ENCODE measurements at regions not wholly inside any gene's neighbourhood (a gene's known extent, or its start where the extent isn't known, plus 50 kb on each side); places are given as distances from the start of the nearest gene placed in this dataset.
A peak's percentile ranks its signal among the peaks of the same experiment; 100 is the strongest.

- TF ChIP-seq, protein P1, sequence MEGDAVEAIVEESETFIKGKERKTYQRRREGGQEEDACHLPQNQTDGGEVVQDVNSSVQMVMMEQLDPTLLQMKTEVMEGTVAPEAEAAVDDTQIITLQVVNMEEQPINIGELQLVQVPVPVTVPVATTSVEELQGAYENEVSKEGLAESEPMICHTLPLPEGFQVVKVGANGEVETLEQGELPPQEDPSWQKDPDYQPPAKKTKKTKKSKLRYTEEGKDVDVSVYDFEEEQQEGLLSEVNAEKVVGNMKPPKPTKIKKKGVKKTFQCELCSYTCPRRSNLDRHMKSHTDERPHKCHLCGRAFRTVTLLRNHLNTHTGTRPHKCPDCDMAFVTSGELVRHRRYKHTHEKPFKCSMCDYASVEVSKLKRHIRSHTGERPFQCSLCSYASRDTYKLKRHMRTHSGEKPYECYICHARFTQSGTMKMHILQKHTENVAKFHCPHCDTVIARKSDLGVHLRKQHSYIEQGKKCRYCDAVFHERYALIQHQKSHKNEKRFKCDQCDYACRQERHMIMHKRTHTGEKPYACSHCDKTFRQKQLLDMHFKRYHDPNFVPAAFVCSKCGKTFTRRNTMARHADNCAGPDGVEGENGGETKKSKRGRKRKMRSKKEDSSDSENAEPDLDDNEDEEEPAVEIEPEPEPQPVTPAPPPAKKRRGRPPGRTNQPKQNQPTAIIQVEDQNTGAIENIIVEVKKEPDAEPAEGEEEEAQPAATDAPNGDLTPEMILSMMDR (conservative IDR thresholded peaks at IDR 0.05; ENCODE audit: low read depth, low read length): no peak
- DNase-seq (ENCODE audit: low read depth): no peak
- no peak overlapping the region for H3K4me3 ChIP-seq (ENCODE audit: low read depth, low read length)
These were observed 259.8 kb downstream of the CD109 start for GRCh38 chr6:73955800-73956199.

GRCh38 chr6:73954881-73955280 is 258.9 kb downstream of the CD109 start:
- no peak for DNase-seq (ENCODE audit: low read depth)
- TF ChIP-seq, protein P1 (conservative IDR thresholded peaks at IDR 0.05; ENCODE audit: low read depth, low read length): no peak
- no peak overlapping the region for H3K4me3 ChIP-seq (ENCODE audit: low read depth, low read length)

DNA sequence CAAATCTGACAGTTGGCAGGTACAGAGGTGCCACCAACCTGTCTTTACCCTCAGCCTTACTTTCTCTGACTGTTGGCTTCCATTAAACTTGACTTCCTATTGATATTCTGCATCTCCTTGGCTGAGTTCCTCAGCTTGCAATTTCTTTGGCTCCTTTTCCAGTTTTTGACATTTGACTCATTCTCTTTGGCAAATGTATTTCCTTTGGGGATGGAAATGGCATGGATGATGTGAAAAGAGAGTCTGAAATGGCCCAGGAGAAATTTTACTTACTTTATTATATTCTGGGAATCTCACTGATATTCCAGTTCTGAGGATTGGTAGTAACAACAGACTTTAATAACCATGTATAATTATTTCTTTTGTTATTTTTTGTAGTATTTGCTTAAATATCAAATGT is 255.2 kb downstream of the CD109 start:
- TF ChIP-seq, protein P1 (conservative IDR thresholded peaks at IDR 0.05; ENCODE audit: low read depth, low read length): no peak
- no peak for DNase-seq (ENCODE audit: low read depth)
- H3K4me3 ChIP-seq (ENCODE audit: low read depth, low read length): no peak overlapping the region

DNA sequence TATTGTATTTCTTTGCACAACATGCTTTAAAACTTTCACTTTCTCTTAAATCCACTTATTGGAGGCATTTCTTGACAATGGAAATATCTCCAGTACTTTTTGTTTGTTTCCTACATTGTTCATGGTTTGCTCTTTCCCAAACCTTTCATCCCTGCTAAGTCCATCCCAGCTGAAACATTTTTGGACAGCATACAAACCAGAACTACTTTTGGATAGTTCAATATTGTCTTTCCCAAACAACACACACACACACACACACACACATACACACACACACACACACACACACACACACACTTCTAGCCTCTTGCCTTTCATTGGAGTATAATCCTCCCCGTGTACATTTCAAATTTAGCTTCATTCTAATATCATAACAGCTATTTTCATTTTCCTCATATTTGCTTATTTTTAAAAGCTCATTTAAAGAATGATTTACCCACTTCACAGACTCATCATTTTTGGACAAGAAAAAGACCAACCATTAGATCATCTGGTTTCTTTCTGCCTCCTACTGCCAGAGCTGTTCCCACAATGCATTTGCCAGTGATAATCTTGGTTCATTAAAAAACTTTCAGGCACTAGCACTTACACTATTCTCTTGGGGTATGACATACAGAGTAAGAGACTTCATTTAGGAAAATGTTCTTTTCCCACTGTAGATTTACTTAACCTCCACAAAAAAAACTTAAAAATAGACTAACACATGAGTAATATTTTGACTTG is 248.1 kb downstream of the CD109 start:
- no peak overlapping the region for H3K4me3 ChIP-seq (ENCODE audit: low read depth, low read length)
- TF ChIP-seq, protein P1 (conservative IDR thresholded peaks at IDR 0.05; ENCODE audit: low read depth, low read length): no peak
- DNase-seq (ENCODE audit: low read depth): no peak

DNA sequence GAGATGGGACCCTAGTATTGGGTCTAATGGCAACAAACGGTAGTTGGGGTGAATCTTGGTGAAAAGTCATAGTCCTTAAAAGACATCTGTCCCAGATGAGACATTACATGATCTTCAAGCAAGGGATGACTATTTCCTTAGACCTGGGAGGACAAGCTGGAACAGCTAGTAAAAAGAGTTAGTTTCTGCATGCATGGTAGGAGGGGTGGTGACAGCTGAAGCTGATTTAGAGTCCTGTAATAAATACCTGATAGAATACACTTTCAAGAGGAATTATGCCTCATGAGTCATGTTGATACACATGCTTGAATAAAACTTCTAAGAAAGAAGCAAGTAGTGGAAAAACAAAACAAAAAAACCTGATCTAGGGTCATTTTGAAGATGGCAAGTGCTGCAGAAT is 247.4 kb downstream of the CD109 start:
- no peak overlapping the region for H3K4me3 ChIP-seq (ENCODE audit: low read depth, low read length)
- no peak for DNase-seq (ENCODE audit: low read depth)
- TF ChIP-seq, protein P1 (conservative IDR thresholded peaks at IDR 0.05; ENCODE audit: low read depth, low read length): no peak

- TF ChIP-seq, protein P1 (conservative IDR thresholded peaks at IDR 0.05; ENCODE audit: low read depth, low read length): peak; percentile 9
- peak; percentile 20 for DNase-seq (ENCODE audit: low read depth)
- no peak overlapping the region for H3K4me3 ChIP-seq (ENCODE audit: low read depth, low read length)
These were observed 246.7 kb downstream of the CD109 start for GRCh38 chr6:73942592-73943186.

DNA sequence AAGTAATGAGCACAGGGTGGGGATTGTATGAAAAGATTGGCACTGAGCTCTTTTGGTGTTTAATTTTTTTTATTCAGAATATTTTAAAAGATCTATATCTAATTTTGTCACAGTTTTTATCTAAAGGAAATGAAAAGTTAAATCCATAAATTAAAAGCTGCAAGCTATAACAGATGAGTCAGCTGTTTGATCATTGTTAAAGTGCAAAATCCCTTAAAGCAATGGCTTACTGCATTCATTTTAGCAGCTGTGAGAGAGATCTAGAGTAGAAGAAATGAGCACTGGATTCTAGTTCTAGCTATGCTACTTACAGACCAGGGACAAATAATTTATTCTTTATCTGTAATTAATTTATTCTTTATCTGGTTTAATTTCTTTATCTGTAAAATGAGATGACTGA is 245.9 kb downstream of the CD109 start:
- no peak for DNase-seq (ENCODE audit: low read depth)
- H3K4me3 ChIP-seq (ENCODE audit: low read depth, low read length): no peak overlapping the region
- TF ChIP-seq, protein P1 (conservative IDR thresholded peaks at IDR 0.05; ENCODE audit: low read depth, low read length): no peak
